ENCODE measurements at regions not wholly inside any gene's neighbourhood (a gene's known extent, or its start where the extent isn't known, plus 50 kb on each side); places are given as distances from the start of the nearest gene placed in this dataset.

- no peaks in the 10 kb centered on the region for H3K36me3 ChIP-seq (ENCODE audit: low read length)
- H3K4me3 ChIP-seq (ENCODE audit: insufficient read depth, low read length, poor library complexity, severe bottlenecking), result no peak overlapping the region
- no peak overlapping the region for H3K9ac ChIP-seq (ENCODE audit: low read length)
- no peak overlapping the region for H2AFZ ChIP-seq (ENCODE audit: low read depth, low read length, severe bottlenecking)
- H3K79me2 ChIP-seq (ENCODE audit: insufficient read depth, low read length), result no peaks in the 10 kb centered on the region
- no peak for TF ChIP-seq EZH2phosphoT487 (conservative IDR thresholded peaks at IDR 0.05; ENCODE audit: low read length)
- TF ChIP-seq CTCF (IDR thresholded peaks at IDR 0.05; ENCODE audit: insufficient read depth, low read length, poor library complexity, severe bottlenecking), result no peak
- no peaks in the 10 kb centered on the region for H3F3A ChIP-seq (ENCODE audit: insufficient read depth)
- no peak overlapping the region for H3K27ac ChIP-seq (ENCODE audit: low read depth, low read length)
- no peaks in the 10 kb centered on the region for H3K27me3 ChIP-seq (ENCODE audit: low read length)
- no peaks in the 10 kb centered on the region for H4K20me1 ChIP-seq (ENCODE audit: low read depth, low read length)
- no peaks in the 10 kb centered on the region for H3K9me3 ChIP-seq (ENCODE audit: insufficient read depth, low read length)
- no peak overlapping the region for H3K4me2 ChIP-seq (ENCODE audit: low read depth, low read length, poor library complexity, severe bottlenecking)
- H3K9me2 ChIP-seq (replicated peaks; ENCODE audit: insufficient read depth, low read length), result no peaks in the 10 kb centered on the region
Observed at GRCh38 chr1:80656014-80656636, 1144.6 kb upstream of the ADGRL2 start.

GRCh38 chr1:80646053-80646452 lies 1154.7 kb upstream of the ADGRL2 start:
- Histone ChIP-seq H3K4me3 (ENCODE audit: insufficient read depth, low read length, poor library complexity, severe bottlenecking) (no peak overlapping the region), H3K27me3 (ENCODE audit: low read length) (no peaks in the 10 kb centered on the region), H2AFZ (ENCODE audit: low read depth, low read length, severe bottlenecking) (no peak overlapping the region), H3K79me2 (ENCODE audit: insufficient read depth, low read length) (no peaks in the 10 kb centered on the region), H3K9me2 (replicated peaks; ENCODE audit: insufficient read depth, low read length) (no peaks in the 10 kb centered on the region), H3F3A (ENCODE audit: insufficient read depth) (no peaks in the 10 kb centered on the region), H3K27ac (ENCODE audit: low read depth, low read length) (no peak overlapping the region), H3K9ac (ENCODE audit: low read length) (no peak overlapping the region), H4K20me1 (ENCODE audit: low read depth, low read length) (no peaks in the 10 kb centered on the region), H3K9me3 (ENCODE audit: insufficient read depth, low read length) (no peaks in the 10 kb centered on the region), H3K36me3 (ENCODE audit: low read length) (no peaks in the 10 kb centered on the region), H3K4me2 (ENCODE audit: low read depth, low read length, poor library complexity, severe bottlenecking) (no peak overlapping the region)
- TF ChIP-seq CTCF (IDR thresholded peaks at IDR 0.05; ENCODE audit: insufficient read depth, low read length, poor library complexity, severe bottlenecking) (no peak), EZH2phosphoT487 (conservative IDR thresholded peaks at IDR 0.05; ENCODE audit: low read length) (no peak)

- H3K27ac ChIP-seq (ENCODE audit: low read depth, low read length), result no peak overlapping the region
- no peaks in the 10 kb centered on the region for H3K27me3 ChIP-seq (ENCODE audit: low read length)
Observed at GRCh38 chr1:80645621-80646020, 1155.1 kb upstream of the ADGRL2 start.

More at GRCh38 chr1:80645621-80646020, 1155.1 kb upstream of the ADGRL2 start:
- Histone ChIP-seq H3K36me3 (ENCODE audit: low read length) (no peaks in the 10 kb centered on the region), H3F3A (ENCODE audit: insufficient read depth) (no peaks in the 10 kb centered on the region), H3K4me2 (ENCODE audit: low read depth, low read length, poor library complexity, severe bottlenecking) (no peak overlapping the region), H3K9me3 (ENCODE audit: insufficient read depth, low read length) (no peaks in the 10 kb centered on the region), H3K9me2 (replicated peaks; ENCODE audit: insufficient read depth, low read length) (no peaks in the 10 kb centered on the region), H3K4me3 (ENCODE audit: insufficient read depth, low read length, poor library complexity, severe bottlenecking) (no peak overlapping the region), H4K20me1 (ENCODE audit: low read depth, low read length) (no peaks in the 10 kb centered on the region), H2AFZ (ENCODE audit: low read depth, low read length, severe bottlenecking) (no peak overlapping the region), H3K9ac (ENCODE audit: low read length) (no peak overlapping the region), H3K79me2 (ENCODE audit: insufficient read depth, low read length) (no peaks in the 10 kb centered on the region)
- no peak for TF ChIP-seq EZH2phosphoT487 (conservative IDR thresholded peaks at IDR 0.05; ENCODE audit: low read length)
- no peak for TF ChIP-seq CTCF (IDR thresholded peaks at IDR 0.05; ENCODE audit: insufficient read depth, low read length, poor library complexity, severe bottlenecking)

Measured in SU-DHL-6 (cell line).